Thyroid gland (tissue), 4 donors: ENCODE measurements at regions not wholly inside any gene's neighbourhood (a gene's known extent, or its start where the extent isn't known, plus 50 kb on each side); places are given as distances from the start of the nearest gene placed in this dataset.

Experiments used
- DNase-seq, 2 donors: peaks; one replicate each; pipeline ENCODE4 v3.0.0-alpha.2; 2019
- H3K27ac ChIP-seq, 3 donors: fragments of 200-600 bp; sonication (generic); 1 replicate in 2 of 3; 2 replicates in 1 of 3; pipeline ENCODE4 v1.5.1; 2016 to 2019; ENCODE audit warnings: mild to moderate bottlenecking in 1 of 3, moderate library complexity in 1 of 3
- H3K27me3 ChIP-seq: fragments of 200-600 bp; sonication (generic); one replicate; pipeline ENCODE4 v1.5.1; 2019
- H3K36me3 ChIP-seq, 2 donors: fragments of 200-600 bp; sonication (generic); one replicate each; pipeline ENCODE4 v1.5.1; 2016 to 2019
- H3K4me1 ChIP-seq, 2 donors: fragments of 200-600 bp; sonication (generic); one replicate each; pipeline ENCODE4 v1.5.1; 2017 to 2019
- H3K4me3 ChIP-seq, 3 donors: fragments of 200-600 bp; sonication (generic); replicated peaks in 1 of 3; 1 replicate in 2 of 3; 2 replicates in 1 of 3; pipeline ENCODE4 v1.5.1; 2016; ENCODE audit warnings: mild to moderate bottlenecking in 1 of 3
- H3K9me3 ChIP-seq: fragments of 200-600 bp; sonication (generic); one replicate; pipeline ENCODE4 v1.5.1; 2017
- POLR2A ChIP-seq, 2 donors: fragments of 450-650 bp; IDR thresholded peaks; one replicate each; pipeline ENCODE4 v1.6.1; 2017; ENCODE audit warnings: antibody characterized with exemption in 2 of 2, mild to moderate bottlenecking in 2 of 2, moderate library complexity in 1 of 2
- WGBS, 2 donors: methylation state at CpG; one replicate each; pipeline ENCODE4 v1.1.5; 2017; 5-methylcytosine and 5-hydroxymethylcytosine counted together
- intact Hi-C: fragments of 100-400 bp; cut with DNase I; formaldehyde crosslinking; loops from one replicate; pipeline ENCODE4 v1.15.1; 2023
- TF ChIP-seq, protein P1 (sequence below), 6 experiments: fragments of 200-600 bp in 3 of 6; fragments of 450-650 bp in 3 of 6; sonication (generic) in 3 of 6; IDR thresholded peaks; one replicate each; pipeline ENCODE4 v1.5.1; 2016 to 2019; ENCODE audit warnings: antibody characterized with exemption in 6 of 6, mild to moderate bottlenecking in 2 of 6, inconsistent platforms in 1 of 6, moderate library complexity in 1 of 6

- Histone ChIP-seq H3K27ac (peak overlapping the region; percentile 89 to 94 (median 91)), H3K27me3 (no peaks in the 10 kb centered on the region), H3K4me1 (peaks cover 55 to 66% of the 10 kb centered on the region in 2 donors), H3K4me3 (no peak overlapping the region), H3K9me3 (no peaks in the 10 kb centered on the region), H3K36me3 (no peaks in the 10 kb centered on the region)
- WGBS, 2 donors, result 9% methylated on average over 5 of the region's 5 CpGs
- intact Hi-C loops, result loop anchor here (10.0 kb wide), 1 partner anchor 129 kb away; no protein-coding TSS in a partner anchor
- peak; percentile 98 for DNase-seq
- TF ChIP-seq, protein P1, sequence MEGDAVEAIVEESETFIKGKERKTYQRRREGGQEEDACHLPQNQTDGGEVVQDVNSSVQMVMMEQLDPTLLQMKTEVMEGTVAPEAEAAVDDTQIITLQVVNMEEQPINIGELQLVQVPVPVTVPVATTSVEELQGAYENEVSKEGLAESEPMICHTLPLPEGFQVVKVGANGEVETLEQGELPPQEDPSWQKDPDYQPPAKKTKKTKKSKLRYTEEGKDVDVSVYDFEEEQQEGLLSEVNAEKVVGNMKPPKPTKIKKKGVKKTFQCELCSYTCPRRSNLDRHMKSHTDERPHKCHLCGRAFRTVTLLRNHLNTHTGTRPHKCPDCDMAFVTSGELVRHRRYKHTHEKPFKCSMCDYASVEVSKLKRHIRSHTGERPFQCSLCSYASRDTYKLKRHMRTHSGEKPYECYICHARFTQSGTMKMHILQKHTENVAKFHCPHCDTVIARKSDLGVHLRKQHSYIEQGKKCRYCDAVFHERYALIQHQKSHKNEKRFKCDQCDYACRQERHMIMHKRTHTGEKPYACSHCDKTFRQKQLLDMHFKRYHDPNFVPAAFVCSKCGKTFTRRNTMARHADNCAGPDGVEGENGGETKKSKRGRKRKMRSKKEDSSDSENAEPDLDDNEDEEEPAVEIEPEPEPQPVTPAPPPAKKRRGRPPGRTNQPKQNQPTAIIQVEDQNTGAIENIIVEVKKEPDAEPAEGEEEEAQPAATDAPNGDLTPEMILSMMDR (IDR thresholded peaks at IDR 0.05), result no peak
- TF ChIP-seq POLR2A (IDR thresholded peaks at IDR 0.05), result peak in 1 of 2 donors; percentile 67
These were observed 205.6 kb downstream of the ADAMTS15 start for GRCh38 chr11:130653838-130654636.

GRCh38 chr11:130655300-130655699 is 206.9 kb downstream of the ADAMTS15 start:
- no peak for DNase-seq
- no peaks in the 10 kb centered on the region for H3K27me3 ChIP-seq
- H3K27ac ChIP-seq, result peak overlapping the region; percentile 66 to 94 (median 89)
- no peak overlapping the region for H3K4me3 ChIP-seq
- H3K36me3 ChIP-seq, result no peaks in the 10 kb centered on the region
- H3K9me3 ChIP-seq, result no peaks in the 10 kb centered on the region
- WGBS, 2 donors, result 65 to 73% methylated on average over 2 of the region's 2 CpGs
- peaks cover 43 to 53% of the 10 kb centered on the region in 2 donors for H3K4me1 ChIP-seq
- TF ChIP-seq, protein P1 (IDR thresholded peaks at IDR 0.05), result no peak
- TF ChIP-seq POLR2A (IDR thresholded peaks at IDR 0.05), result no peak
- intact Hi-C loops, result loop anchor here (10.0 kb wide), 1 partner anchor 130 kb away; no protein-coding TSS in a partner anchor

DNA sequence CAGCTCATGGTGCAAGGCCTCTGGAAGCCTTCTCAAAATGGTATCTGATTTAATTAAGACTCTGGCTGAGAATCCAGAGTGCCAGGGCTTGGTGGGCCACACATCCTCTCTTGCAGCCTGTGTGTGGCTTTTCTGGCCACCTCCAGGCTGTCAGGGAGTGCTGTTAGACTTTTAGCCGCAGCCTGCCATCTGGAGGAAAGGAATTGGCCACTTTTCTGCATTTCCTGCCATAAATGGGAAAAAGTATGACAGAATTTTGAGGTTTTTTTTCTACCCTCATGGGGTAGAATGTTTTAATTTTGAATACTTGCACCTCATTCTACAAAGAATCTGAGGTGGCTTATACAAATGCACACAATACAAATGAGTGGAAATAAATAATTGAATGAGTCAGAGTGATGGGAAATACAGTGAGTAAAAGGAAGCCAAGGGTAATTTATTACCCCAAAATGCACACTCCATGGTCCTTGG is 218.4 kb downstream of the ADAMTS15 start:
- Histone ChIP-seq H3K36me3 (no peaks in the 10 kb centered on the region), H3K27ac (no peak overlapping the region), H3K9me3 (no peaks in the 10 kb centered on the region), H3K27me3 (no peaks in the 10 kb centered on the region), H3K4me3 (no peak overlapping the region), H3K4me1 (peaks cover 17 to 21% of the 10 kb centered on the region in 2 donors)
- intact Hi-C loops, result no loop called here
- WGBS, 2 donors, result 77 to 87% methylated on average over 1 of the region's 1 CpG
- TF ChIP-seq, protein P1 (IDR thresholded peaks at IDR 0.05), result no peak
- no peak for TF ChIP-seq POLR2A (IDR thresholded peaks at IDR 0.05)
- DNase-seq, result no peak

- H3K36me3 ChIP-seq, result no peaks in the 10 kb centered on the region
- no peak for DNase-seq
- TF ChIP-seq POLR2A (IDR thresholded peaks at IDR 0.05), result no peak
- TF ChIP-seq, protein P1 (IDR thresholded peaks at IDR 0.05), result no peak
- peaks cover 36 to 37% of the 10 kb centered on the region in 2 donors for H3K4me1 ChIP-seq
- intact Hi-C loops, result no loop called here
- H3K27me3 ChIP-seq, result no peaks in the 10 kb centered on the region
- peak overlapping the region; percentile 73 to 77 (median 73) for H3K27ac ChIP-seq
- no peaks in the 10 kb centered on the region for H3K9me3 ChIP-seq
- WGBS, 2 donors, result 69 to 82% methylated on average over 2 of the region's 2 CpGs
- no peak overlapping the region for H3K4me3 ChIP-seq
These were observed 220.3 kb downstream of the ADAMTS15 start for GRCh38 chr11:130668751-130669150.

DNA sequence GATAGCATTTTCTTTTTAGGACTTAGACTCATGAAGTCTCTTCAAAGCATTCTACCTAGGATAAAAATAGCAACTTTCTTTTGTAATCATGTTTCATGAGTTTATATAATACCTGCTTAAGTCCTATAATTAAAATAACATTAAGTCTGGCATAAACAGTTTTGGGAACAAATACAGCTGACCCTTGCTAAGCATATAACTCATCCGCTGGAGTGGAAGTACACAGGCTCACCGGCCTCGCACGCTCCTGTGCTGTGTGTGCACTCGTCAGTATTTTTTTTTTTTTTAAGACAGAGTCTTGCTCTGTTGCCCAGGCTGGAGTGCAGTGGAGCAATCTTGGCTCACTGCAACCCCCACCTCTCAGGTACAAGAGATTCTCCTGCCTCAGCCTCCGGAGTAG is 221.8 kb downstream of the ADAMTS15 start:
- H3K27ac ChIP-seq, result peak overlapping the region; percentile 73 to 77 (median 77)
- peaks cover 37 to 38% of the 10 kb centered on the region in 2 donors for H3K4me1 ChIP-seq
- WGBS, 2 donors, result 62 to 76% methylated on average over 6 of the region's 6 CpGs
- H3K9me3 ChIP-seq, result no peaks in the 10 kb centered on the region
- DNase-seq, result peak; percentile 69 to 78
- no peaks in the 10 kb centered on the region for H3K27me3 ChIP-seq
- no peak overlapping the region for H3K4me3 ChIP-seq
- TF ChIP-seq POLR2A (IDR thresholded peaks at IDR 0.05), result no peak
- TF ChIP-seq, protein P1 (IDR thresholded peaks at IDR 0.05), result peak in 1 of 6 experiments; percentile 3
- H3K36me3 ChIP-seq, result no peaks in the 10 kb centered on the region
- intact Hi-C loops, result no loop called here
